A673 (cell line): ENCODE measurements at regions not wholly inside any gene's neighbourhood (a gene's known extent, or its start where the extent isn't known, plus 50 kb on each side); places are given as distances from the start of the nearest gene placed in this dataset.
"Not testable (repeated sequence)": the region's sequence is repeated elsewhere in the genome, so short reads cannot be mapped to it uniquely, and the experiment has no call there.

ENCODE experiments used
- CTCF ChIP-seq: fragments of 300-800, 200-600 bp; sonication (generic); conservative IDR thresholded peaks from 2 replicates; pipeline ENCODE4 v1.5.1; 2017; ENCODE audit warnings: low read depth, mild to moderate bottlenecking, antibody characterized with exemption, low read length, moderate library complexity, mixed read lengths
- EZH2 ChIP-seq: fragments of 200-600 bp; sonication (generic); IDR thresholded peaks from 2 replicates; pipeline ENCODE4 v1.6.1; 2017; ENCODE audit warnings: borderline replicate concordance, low read depth, mild to moderate bottlenecking, mixed read lengths, antibody characterized with exemption, low read length; ENCODE audit not compliant: poor library complexity, severe bottlenecking

- TF ChIP-seq CTCF, EZH2: not testable (repeated sequence)
Observed at GRCh38 chr1:121001090-121001726, 111.6 kb downstream of the PPIAL4A start.
